K562 (cell line): ENCODE measurements at regions not wholly inside any gene's neighbourhood (a gene's known extent, or its start where the extent isn't known, plus 50 kb on each side); places are given as distances from the start of the nearest gene placed in this dataset.

Experiments
- ATAC-seq: fragments of 200-7000 bp; cut with Tn5 transposase; 3 replicates; pipeline ENCODE4 v1.9.1; 2020; ENCODE audit warnings: moderate library complexity
- BruUV-seq: library from RNA; stranded (reverse); fragments of 400-500 nt; replicated peaks from 2 replicates; lab custom pipeline; 2021; lab: Mats Ljungman, UMichigan
- CTCF ChIA-PET: fragments of 300-600 bp; formaldehyde crosslinking; extraction: SDS; loops from one replicate; lab custom pipeline; 2021; ENCODE audit warnings: low intra/inter-chr PET ratio; lab: Yijun Ruan, JAX
- POLR2A ChIA-PET: fragments of 300-600, 350-650 bp; sonication (Branson Sonifier 250); formaldehyde crosslinking; extraction: SDS; loops from one replicate; lab custom pipeline; 2021; ENCODE audit warnings: antibody characterized with exemption, inconsistent platforms; lab: Yijun Ruan, JAX
- DNase-seq, 4 experiments: peaks; one replicate each; pipeline versions ENCODE4 v3.0.0 to v3.0.0-alpha.2; 2011 to 2018; ENCODE audit warnings: low spot score in 3 of 4, mixed read lengths in 3 of 4; ENCODE audit errors: extremely low read depth in 1 of 4
- FAIRE-seq: peaks from 2 replicates; lab custom pipeline; 2011; peaks lifted over from hg19 to GRCh38; lab: Jason Lieb, UNC
- H2AFZ ChIP-seq: 2 replicates; pipeline ENCODE4 v1.6.0; 2011; ENCODE audit warnings: low read depth, low read length, control low read depth, inconsistent platforms
- H3K27ac ChIP-seq: fragments of 200-600 bp; 3 replicates; pipeline ENCODE4 v1.8.0; 2011; ENCODE audit warnings: low read depth, mild to moderate bottlenecking, control low read depth, inconsistent platforms, low read length, moderate library complexity, mixed read lengths; ENCODE audit errors: extremely low read depth
- H3K27me3 ChIP-seq, 2 experiments: fragments of 300-600 bp in 1 of 2; 2 replicates in 1 of 2; 3 replicates in 1 of 2; pipeline versions ENCODE4 v1.6.0 to v1.8.0; 2011; ENCODE audit warnings: inconsistent platforms in 2 of 2, low read length in 2 of 2, mild to moderate bottlenecking in 1 of 2, mixed read lengths in 1 of 2, moderate library complexity in 1 of 2; ENCODE audit not compliant: control insufficient read depth in 2 of 2, insufficient read depth in 2 of 2
- H3K36me3 ChIP-seq: fragments of 300-600 bp; 3 replicates; pipeline ENCODE4 v1.8.0; 2011; ENCODE audit warnings: mild to moderate bottlenecking, low read length, inconsistent platforms; ENCODE audit not compliant: control insufficient read depth, insufficient read depth
- H3K4me1 ChIP-seq, 2 experiments: fragments of 200-600 bp in 1 of 2; replicated peaks in 1 of 2; 2 replicates in 1 of 2; 3 replicates in 1 of 2; pipeline versions ENCODE4 v1.5.1 to v1.8.0; 2011; ENCODE audit warnings: inconsistent platforms in 2 of 2, low read length in 2 of 2, mild to moderate bottlenecking in 1 of 2, mixed read lengths in 1 of 2, moderate library complexity in 1 of 2; ENCODE audit not compliant: control insufficient read depth in 2 of 2, insufficient read depth in 2 of 2
- H3K4me2 ChIP-seq: 2 replicates; pipeline ENCODE4 v1.6.1; 2011; ENCODE audit warnings: low read length, control low read depth, inconsistent platforms, mixed read lengths; ENCODE audit not compliant: insufficient read depth
- H3K4me3 ChIP-seq: fragments of 200-600 bp; sonication (generic), shearing (Covaris generic); 2 replicates; pipeline ENCODE4 v1.5.1; 2016; ENCODE audit warnings: control low read depth, inconsistent platforms
- H3K79me2 ChIP-seq: fragments of 200-600 bp; 3 replicates; pipeline ENCODE4 v1.8.0; 2011; ENCODE audit warnings: low read length, inconsistent platforms; ENCODE audit not compliant: control insufficient read depth, insufficient read depth
- H3K9ac ChIP-seq, 2 experiments: 2 replicates each; pipeline versions ENCODE4 v1.6.0 to v1.6.1; 2011; ENCODE audit warnings: low read depth in 2 of 2, low read length in 2 of 2, control low read depth in 1 of 2, inconsistent platforms in 1 of 2, mild to moderate bottlenecking in 1 of 2, mixed read lengths in 1 of 2; ENCODE audit not compliant: insufficient read depth in 1 of 2
- H3K9me1 ChIP-seq: one replicate; pipeline ENCODE4 v1.6.0; 2011; ENCODE audit warnings: inconsistent platforms, mild to moderate bottlenecking, low read length, moderate library complexity; ENCODE audit not compliant: control insufficient read depth, insufficient read depth
- H3K9me3 ChIP-seq: replicated peaks from 2 replicates; pipeline ENCODE4 v1.5.1; 2011; ENCODE audit warnings: low read depth, low read length, inconsistent platforms; ENCODE audit not compliant: control insufficient read depth, insufficient read depth
- H4K20me1 ChIP-seq: replicated peaks from 2 replicates; pipeline ENCODE4 v1.6.1; 2011; ENCODE audit warnings: low read length, inconsistent platforms, mixed read lengths; ENCODE audit not compliant: control insufficient read depth, insufficient read depth
- CREBBP ChIP-seq: IDR thresholded peaks from one replicate; pipeline ENCODE4 v1.6.1; 2012; ENCODE audit warnings: low read depth, mild to moderate bottlenecking, control low read depth, inconsistent platforms, low read length
- FOS ChIP-seq: IDR thresholded peaks from 3 replicates; pipeline ENCODE4 v1.6.1; 2011; ENCODE audit not compliant: insufficient read length; ENCODE audit errors: extremely low read depth
- POU5F1 ChIP-seq: fragments of 150-350 bp; IDR thresholded peaks from 2 replicates; pipeline ENCODE4 v1.6.1; 2014; ENCODE audit warnings: borderline replicate concordance, low read length, low read depth, mild to moderate bottlenecking; ENCODE audit not compliant: partially characterized antibody
- SMAD4 ChIP-seq: fragments of 250-450 bp; sonication (Bioruptor Pico); conservative IDR thresholded peaks from 2 replicates; pipeline ENCODE4 v1.8.0; 2021; ENCODE audit warnings: inconsistent platforms, mild to moderate bottlenecking, moderate library complexity
- WGBS: fragments of 100-300 bp; shearing (Covaris generic); methylation state at CpG from one replicate; pipeline ENCODE4 v1.1.6; 2016; ENCODE audit warnings: low coverage, mixed read lengths; ENCODE audit not compliant: insufficient coverage; ENCODE audit errors: missing lambda C conversion rate; 5-methylcytosine and 5-hydroxymethylcytosine counted together
- in situ Hi-C: fragments of 300-500 bp; cut with MboI; formaldehyde crosslinking; loops from 4 replicates; pipeline ENCODE4 v1.15.0; 2018; ENCODE audit warnings: inconsistent platforms, mixed read lengths
- intact Hi-C: fragments of 100-400 bp; cut with micrococcal nuclease; formaldehyde crosslinking; loops from 2 replicates; pipeline ENCODE4 v1.14.2; 2022
- TF ChIP-seq, protein P1 (sequence below), 2 experiments: fragments of 450-650 bp; IDR thresholded peaks; 2 replicates each; pipeline ENCODE4 v1.6.1; 2018; ENCODE audit warnings: mild to moderate bottlenecking in 2 of 2, low read depth in 1 of 2; ENCODE audit not compliant: partially characterized antibody in 2 of 2
- TF ChIP-seq, protein P2 (sequence below): fragments of 250-450 bp; sonication (Bioruptor Pico); IDR thresholded peaks from 2 replicates; pipeline ENCODE4 v1.5.0; 2020; ENCODE audit warnings: mild to moderate bottlenecking, borderline replicate concordance
- TF ChIP-seq, protein P3 (sequence below): fragments of 450-650 bp; IDR thresholded peaks from 2 replicates; pipeline ENCODE4 v1.6.1; 2016; ENCODE audit warnings: low read depth

DNA sequence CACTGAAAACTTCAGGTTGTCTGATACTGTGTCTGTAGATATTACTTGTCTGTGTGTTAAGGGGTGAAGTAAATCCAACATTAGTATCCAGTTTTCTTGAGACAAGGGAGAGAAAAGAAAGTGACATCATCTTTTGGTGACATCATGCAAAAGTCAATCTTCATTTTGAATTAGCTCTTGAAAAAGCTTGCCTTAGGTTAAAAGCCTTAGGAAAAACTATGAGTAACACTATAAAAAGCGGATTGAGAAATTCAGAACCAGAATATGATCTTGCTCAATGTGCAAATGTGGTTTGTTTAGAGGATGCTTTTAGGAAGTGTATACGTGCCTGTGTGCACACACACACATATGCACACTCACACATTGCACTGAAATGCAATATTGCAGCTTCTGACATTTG is 345.8 kb upstream of the CASK start:
- H3K9me3 ChIP-seq: no peaks in the 10 kb centered on the region
- no peaks in the 10 kb centered on the region for H3K27me3 ChIP-seq
- no peak overlapping the region for H3K9ac ChIP-seq
- FAIRE-seq (no peak), ATAC-seq (no peak), DNase-seq (no peak)
- no peaks in the 10 kb centered on the region for H3K4me1 ChIP-seq
- no peaks in the 10 kb centered on the region for H3K9me1 ChIP-seq
- ChIA-PET CTCF (no interaction called here), POLR2A (no interaction called here)
- no peaks in the 10 kb centered on the region for H4K20me1 ChIP-seq
- H3K36me3 ChIP-seq: no peaks in the 10 kb centered on the region
- H3K27ac ChIP-seq: no peak overlapping the region
- intact Hi-C loops (no loop called here), in situ Hi-C loops (no loop called here)
- no TSS peak for BruUV-seq
- H3K79me2 ChIP-seq: no peaks in the 10 kb centered on the region
- no peak overlapping the region for H3K4me3 ChIP-seq
- no peak overlapping the region for H2AFZ ChIP-seq
- 0% methylated on average over 2 of the region's 2 CpGs for WGBS
- no peak overlapping the region for H3K4me2 ChIP-seq
- TF ChIP-seq SMAD4 (CRISPR knock-in tag) (no peak), POU5F1 (no peak), FOS (no peak), CREBBP (no peak)
- TF ChIP-seq, protein P1, sequence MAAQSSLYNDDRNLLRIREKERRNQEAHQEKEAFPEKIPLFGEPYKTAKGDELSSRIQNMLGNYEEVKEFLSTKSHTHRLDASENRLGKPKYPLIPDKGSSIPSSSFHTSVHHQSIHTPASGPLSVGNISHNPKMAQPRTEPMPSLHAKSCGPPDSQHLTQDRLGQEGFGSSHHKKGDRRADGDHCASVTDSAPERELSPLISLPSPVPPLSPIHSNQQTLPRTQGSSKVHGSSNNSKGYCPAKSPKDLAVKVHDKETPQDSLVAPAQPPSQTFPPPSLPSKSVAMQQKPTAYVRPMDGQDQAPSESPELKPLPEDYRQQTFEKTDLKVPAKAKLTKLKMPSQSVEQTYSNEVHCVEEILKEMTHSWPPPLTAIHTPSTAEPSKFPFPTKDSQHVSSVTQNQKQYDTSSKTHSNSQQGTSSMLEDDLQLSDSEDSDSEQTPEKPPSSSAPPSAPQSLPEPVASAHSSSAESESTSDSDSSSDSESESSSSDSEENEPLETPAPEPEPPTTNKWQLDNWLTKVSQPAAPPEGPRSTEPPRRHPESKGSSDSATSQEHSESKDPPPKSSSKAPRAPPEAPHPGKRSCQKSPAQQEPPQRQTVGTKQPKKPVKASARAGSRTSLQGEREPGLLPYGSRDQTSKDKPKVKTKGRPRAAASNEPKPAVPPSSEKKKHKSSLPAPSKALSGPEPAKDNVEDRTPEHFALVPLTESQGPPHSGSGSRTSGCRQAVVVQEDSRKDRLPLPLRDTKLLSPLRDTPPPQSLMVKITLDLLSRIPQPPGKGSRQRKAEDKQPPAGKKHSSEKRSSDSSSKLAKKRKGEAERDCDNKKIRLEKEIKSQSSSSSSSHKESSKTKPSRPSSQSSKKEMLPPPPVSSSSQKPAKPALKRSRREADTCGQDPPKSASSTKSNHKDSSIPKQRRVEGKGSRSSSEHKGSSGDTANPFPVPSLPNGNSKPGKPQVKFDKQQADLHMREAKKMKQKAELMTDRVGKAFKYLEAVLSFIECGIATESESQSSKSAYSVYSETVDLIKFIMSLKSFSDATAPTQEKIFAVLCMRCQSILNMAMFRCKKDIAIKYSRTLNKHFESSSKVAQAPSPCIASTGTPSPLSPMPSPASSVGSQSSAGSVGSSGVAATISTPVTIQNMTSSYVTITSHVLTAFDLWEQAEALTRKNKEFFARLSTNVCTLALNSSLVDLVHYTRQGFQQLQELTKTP (IDR thresholded peaks at IDR 0.05; ENCODE audit: low read depth in 1 of 2, partially characterized antibody in 2 of 2): no peak
- TF ChIP-seq, protein P2, sequence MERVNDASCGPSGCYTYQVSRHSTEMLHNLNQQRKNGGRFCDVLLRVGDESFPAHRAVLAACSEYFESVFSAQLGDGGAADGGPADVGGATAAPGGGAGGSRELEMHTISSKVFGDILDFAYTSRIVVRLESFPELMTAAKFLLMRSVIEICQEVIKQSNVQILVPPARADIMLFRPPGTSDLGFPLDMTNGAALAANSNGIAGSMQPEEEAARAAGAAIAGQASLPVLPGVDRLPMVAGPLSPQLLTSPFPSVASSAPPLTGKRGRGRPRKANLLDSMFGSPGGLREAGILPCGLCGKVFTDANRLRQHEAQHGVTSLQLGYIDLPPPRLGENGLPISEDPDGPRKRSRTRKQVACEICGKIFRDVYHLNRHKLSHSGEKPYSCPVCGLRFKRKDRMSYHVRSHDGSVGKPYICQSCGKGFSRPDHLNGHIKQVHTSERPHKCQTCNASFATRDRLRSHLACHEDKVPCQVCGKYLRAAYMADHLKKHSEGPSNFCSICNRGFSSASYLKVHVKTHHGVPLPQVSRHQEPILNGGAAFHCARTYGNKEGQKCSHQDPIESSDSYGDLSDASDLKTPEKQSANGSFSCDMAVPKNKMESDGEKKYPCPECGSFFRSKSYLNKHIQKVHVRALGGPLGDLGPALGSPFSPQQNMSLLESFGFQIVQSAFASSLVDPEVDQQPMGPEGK (CRISPR knock-in tag): no peak
- TF ChIP-seq, protein P3, sequence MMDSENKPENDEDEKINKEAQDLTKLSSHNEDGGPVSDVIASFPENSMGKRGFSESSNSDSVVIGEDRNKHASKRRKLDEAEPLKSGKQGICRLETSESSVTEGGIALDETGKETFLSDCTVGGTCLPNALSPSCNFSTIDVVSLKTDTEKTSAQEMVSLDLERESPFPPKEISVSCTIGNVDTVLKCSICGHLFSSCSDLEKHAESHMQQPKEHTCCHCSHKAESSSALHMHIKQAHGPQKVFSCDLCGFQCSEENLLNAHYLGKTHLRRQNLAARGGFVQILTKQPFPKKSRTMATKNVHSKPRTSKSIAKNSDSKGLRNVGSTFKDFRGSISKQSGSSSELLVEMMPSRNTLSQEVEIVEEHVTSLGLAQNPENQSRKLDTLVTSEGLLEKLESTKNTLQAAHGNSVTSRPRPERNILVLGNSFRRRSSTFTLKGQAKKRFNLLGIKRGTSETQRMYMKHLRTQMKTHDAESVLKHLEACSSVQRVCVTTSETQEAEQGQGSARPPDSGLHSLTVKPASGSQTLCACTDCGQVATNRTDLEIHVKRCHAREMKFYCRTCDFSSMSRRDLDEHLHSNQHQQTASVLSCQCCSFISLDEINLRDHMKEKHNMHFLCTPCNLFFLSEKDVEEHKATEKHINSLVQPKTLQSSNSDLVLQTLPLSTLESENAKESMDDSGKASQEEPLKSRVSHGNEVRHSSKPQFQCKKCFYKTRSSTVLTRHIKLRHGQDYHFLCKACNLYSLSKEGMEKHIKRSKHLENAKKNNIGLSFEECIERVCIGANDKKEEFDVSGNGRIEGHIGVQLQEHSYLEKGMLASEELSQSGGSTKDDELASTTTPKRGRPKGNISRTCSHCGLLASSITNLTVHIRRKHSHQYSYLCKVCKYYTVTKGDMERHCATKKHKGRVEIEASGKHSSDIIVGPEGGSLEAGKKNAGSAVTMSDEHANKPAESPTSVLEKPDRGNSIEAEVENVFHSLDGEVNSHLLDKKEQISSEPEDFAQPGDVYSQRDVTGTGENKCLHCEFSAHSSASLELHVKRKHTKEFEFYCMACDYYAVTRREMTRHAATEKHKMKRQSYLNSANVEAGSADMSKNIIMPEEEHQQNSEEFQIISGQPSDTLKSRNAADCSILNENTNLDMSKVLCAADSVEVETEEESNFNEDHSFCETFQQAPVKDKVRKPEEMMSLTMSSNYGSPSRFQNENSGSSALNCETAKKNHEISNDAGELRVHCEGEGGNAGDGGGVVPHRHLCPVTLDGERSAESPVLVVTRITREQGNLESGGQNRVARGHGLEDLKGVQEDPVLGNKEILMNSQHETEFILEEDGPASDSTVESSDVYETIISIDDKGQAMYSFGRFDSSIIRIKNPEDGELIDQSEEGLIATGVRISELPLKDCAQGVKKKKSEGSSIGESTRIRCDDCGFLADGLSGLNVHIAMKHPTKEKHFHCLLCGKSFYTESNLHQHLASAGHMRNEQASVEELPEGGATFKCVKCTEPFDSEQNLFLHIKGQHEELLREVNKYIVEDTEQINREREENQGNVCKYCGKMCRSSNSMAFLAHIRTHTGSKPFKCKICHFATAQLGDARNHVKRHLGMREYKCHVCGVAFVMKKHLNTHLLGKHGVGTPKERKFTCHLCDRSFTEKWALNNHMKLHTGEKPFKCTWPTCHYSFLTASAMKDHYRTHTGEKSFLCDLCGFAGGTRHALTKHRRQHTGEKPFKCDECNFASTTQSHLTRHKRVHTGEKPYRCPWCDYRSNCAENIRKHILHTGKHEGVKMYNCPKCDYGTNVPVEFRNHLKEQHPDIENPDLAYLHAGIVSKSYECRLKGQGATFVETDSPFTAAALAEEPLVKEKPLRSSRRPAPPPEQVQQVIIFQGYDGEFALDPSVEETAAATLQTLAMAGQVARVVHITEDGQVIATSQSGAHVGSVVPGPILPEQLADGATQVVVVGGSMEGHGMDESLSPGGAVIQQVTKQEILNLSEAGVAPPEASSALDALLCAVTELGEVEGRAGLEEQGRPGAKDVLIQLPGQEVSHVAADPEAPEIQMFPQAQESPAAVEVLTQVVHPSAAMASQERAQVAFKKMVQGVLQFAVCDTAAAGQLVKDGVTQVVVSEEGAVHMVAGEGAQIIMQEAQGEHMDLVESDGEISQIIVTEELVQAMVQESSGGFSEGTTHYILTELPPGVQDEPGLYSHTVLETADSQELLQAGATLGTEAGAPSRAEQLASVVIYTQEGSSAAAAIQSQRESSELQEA: no peak
